Tibial nerve (tissue), 3 donors: ENCODE measurements at regions not wholly inside any gene's neighbourhood (a gene's known extent, or its start where the extent isn't known, plus 50 kb on each side); places are given as distances from the start of the nearest gene placed in this dataset.

ENCODE experiments used
- POLR2A ChIP-seq, 2 donors: fragments of 450-650 bp; IDR thresholded peaks; one replicate each; pipeline ENCODE4 v1.6.1; 2017; ENCODE audit warnings: antibody characterized with exemption in 2 of 2, mild to moderate bottlenecking in 2 of 2, moderate library complexity in 2 of 2
- TF ChIP-seq, protein P1 (sequence below), 5 experiments: fragments of 200-600 bp in 3 of 5; fragments of 450-650 bp in 2 of 5; sonication (generic) in 3 of 5; IDR thresholded peaks; one replicate each; pipeline ENCODE4 v1.5.1; 2016 to 2019; ENCODE audit warnings: antibody characterized with exemption in 5 of 5, mild to moderate bottlenecking in 3 of 5, moderate library complexity in 2 of 5

DNA sequence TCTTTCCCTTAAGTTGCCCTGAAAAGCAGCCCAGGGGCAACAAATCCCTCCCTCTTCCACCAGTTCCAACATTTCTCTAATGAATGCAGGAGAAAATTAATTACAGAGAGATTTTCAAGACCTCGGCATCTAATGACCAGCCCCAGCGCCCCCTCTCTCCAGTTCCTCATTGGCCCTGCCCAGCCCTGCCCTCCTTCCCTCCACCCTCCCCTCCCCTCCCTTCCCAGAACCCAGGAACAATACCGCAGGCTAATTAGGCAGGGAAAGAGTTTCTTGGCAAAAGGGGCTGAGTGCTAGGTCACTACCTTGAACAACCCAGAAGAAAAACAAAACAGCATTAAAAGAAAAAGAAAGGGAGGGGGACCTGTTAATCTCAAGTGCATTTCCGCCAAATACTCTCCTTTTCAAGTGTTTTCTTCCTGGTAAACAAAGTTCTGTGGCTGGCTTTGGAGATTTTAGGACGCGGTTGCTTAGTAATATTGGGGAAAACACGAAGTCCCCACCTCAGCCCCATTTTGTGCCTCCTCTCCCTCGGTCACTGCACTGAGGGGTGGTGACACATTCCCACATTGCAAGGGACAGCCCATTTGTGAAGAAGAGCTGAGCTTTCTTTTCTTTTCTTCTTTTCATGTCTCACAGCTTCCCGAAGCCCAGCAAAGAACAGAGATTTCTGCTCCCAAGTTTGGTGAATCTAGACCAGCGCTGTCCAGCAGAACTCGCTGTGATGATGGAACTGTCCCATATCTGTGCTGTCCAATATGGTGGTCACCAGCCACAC, 215.4 kb downstream of the SOX9 start:
- TF ChIP-seq, protein P1, sequence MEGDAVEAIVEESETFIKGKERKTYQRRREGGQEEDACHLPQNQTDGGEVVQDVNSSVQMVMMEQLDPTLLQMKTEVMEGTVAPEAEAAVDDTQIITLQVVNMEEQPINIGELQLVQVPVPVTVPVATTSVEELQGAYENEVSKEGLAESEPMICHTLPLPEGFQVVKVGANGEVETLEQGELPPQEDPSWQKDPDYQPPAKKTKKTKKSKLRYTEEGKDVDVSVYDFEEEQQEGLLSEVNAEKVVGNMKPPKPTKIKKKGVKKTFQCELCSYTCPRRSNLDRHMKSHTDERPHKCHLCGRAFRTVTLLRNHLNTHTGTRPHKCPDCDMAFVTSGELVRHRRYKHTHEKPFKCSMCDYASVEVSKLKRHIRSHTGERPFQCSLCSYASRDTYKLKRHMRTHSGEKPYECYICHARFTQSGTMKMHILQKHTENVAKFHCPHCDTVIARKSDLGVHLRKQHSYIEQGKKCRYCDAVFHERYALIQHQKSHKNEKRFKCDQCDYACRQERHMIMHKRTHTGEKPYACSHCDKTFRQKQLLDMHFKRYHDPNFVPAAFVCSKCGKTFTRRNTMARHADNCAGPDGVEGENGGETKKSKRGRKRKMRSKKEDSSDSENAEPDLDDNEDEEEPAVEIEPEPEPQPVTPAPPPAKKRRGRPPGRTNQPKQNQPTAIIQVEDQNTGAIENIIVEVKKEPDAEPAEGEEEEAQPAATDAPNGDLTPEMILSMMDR (IDR thresholded peaks at IDR 0.05) = no peak
- no peak for TF ChIP-seq POLR2A (IDR thresholded peaks at IDR 0.05)
